ENCODE measurements at regions not wholly inside any gene's neighbourhood (a gene's known extent, or its start where the extent isn't known, plus 50 kb on each side); places are given as distances from the start of the nearest gene placed in this dataset.
A peak's percentile ranks its signal among the peaks of the same experiment; 100 is the strongest.

DNA sequence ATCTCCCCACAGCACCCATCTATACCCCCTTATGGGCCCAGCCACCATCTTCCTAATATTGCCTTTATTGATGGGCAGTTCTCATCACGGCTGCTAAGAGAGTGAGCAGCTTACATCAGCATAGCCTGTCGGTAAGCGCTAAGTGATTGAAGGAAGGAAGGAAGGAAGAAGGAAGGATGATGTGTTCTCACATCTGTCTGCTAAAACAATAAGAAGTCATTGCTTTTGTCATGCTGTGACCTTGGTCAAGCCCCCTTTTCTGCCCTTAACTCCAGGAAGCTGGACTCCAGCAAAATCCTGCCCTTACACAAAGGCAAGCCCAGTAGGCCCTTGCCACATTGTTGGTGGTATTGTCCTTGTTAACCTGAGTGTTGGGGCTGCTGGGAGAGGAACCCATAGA is 165.0 kb downstream of the ETS2 start:
- no TSS peak for BruUV-seq (replicated peaks)
- Histone ChIP-seq H3K79me2 (ENCODE audit: control insufficient read depth, insufficient read depth, low read length) (no peaks in the 10 kb centered on the region), H3K36me3 (ENCODE audit: control insufficient read depth in 2 of 2, insufficient read depth in 2 of 2, low read length in 1 of 2) (no peaks in the 10 kb centered on the region), H3K27me3 (replicated peaks in 1 of 2; ENCODE audit: control insufficient read depth in 2 of 2, insufficient read depth in 2 of 2, low read length in 1 of 2) (no peaks in the 10 kb centered on the region), H3K4me2 (ENCODE audit: control insufficient read depth, insufficient read depth) (no peak overlapping the region), H3K4me3 (no peak overlapping the region), H3K9ac (ENCODE audit: control insufficient read depth, insufficient read depth, low read length) (no peak overlapping the region), H3K27ac (ENCODE audit: control insufficient read depth, insufficient read depth) (no peak overlapping the region), H3K4me1 (ENCODE audit: control insufficient read depth, insufficient read depth, low read length) (no peaks in the 10 kb centered on the region), H2AFZ (ENCODE audit: control insufficient read depth, low read depth, low read length) (no peak overlapping the region), H3K9me3 (replicated peaks; ENCODE audit: control insufficient read depth, insufficient read depth, low read length) (no peaks in the 10 kb centered on the region), H4K20me1 (ENCODE audit: control insufficient read depth, insufficient read depth) (no peaks in the 10 kb centered on the region)
- TF ChIP-seq KLF5 (IDR thresholded peaks at IDR 0.05; ENCODE audit: partially characterized antibody), result no peak
- no peak for DNase-seq (ENCODE audit: low read depth, low spot score)
- ChIA-PET RAD21 (ENCODE audit: unreplicated experiment) (no interaction called here), CTCF (no interaction called here), POLR2A (no interaction called here), SMC1A (ENCODE audit: uncharacterized antibody, unreplicated experiment) (no interaction called here)
- FAIRE-seq, result no peak
- in situ Hi-C loops (cut with MboI), result no loop called here
- no peak for ATAC-seq
- intact Hi-C loops (cut with micrococcal nuclease; ENCODE audit: unreplicated experiment), result no loop called here
- 75% methylated on average over 3 of the region's 3 CpGs for WGBS (ENCODE audit: insufficient coverage, insufficient replicate concordance, low lambda C conversion rate, missing lambda C conversion rate)

DNA sequence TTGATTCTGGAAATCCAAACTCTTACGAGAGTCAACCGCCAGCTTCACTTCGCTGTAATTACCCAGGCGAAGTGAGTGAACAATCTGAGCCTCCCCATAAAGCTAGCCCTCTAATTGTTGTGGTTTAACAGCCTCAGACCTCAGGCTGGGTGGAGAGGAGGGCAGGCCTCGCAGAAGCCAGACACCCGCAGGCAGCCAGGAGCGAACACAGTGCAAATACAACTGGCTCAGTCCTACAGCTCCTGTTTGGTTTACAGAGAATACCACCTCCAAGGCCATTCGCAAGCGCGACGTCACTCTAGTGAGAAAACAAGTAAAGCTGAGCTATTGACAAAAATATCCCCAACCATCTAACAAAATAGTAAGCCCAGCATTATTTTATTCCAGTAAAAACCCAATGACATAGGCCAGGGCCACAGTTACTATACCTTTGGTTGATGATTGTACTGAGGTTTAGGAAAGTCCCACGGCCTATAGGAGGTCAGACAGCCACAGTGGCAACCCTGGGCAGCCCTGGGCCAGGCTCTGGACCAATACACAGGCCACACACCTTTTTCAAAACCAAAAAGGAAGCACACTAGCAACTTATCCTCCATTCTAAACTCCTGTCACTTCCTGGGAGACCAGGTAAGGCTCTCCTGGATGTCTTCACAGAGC is 163.3 kb downstream of the ETS2 start:
- in situ Hi-C loops (cut with MboI) (no loop called here), intact Hi-C loops (cut with micrococcal nuclease; ENCODE audit: unreplicated experiment) (no loop called here)
- H4K20me1 ChIP-seq (ENCODE audit: control insufficient read depth, insufficient read depth), result no peaks in the 10 kb centered on the region
- H3K4me1 ChIP-seq (ENCODE audit: control insufficient read depth, insufficient read depth, low read length), result no peaks in the 10 kb centered on the region
- no TSS peak for BruUV-seq (replicated peaks)
- H3K36me3 ChIP-seq (ENCODE audit: control insufficient read depth in 2 of 2, insufficient read depth in 2 of 2, low read length in 1 of 2), result no peaks in the 10 kb centered on the region
- no peak overlapping the region for H3K4me3 ChIP-seq
- ChIA-PET CTCF (no interaction called here), SMC1A (ENCODE audit: uncharacterized antibody, unreplicated experiment) (interaction anchor here (1.1 to 1.2 kb wide), 2 partner anchors 17 to 86 kb away, joined by 3 read pairs; no protein-coding TSS in a partner anchor), RAD21 (ENCODE audit: unreplicated experiment) (no interaction called here), POLR2A (no interaction called here)
- no peak overlapping the region for H3K27ac ChIP-seq (ENCODE audit: control insufficient read depth, insufficient read depth)
- H3K4me2 ChIP-seq (ENCODE audit: control insufficient read depth, insufficient read depth), result no peak overlapping the region
- no peaks in the 10 kb centered on the region for H3K27me3 ChIP-seq (replicated peaks in 1 of 2; ENCODE audit: control insufficient read depth in 2 of 2, insufficient read depth in 2 of 2, low read length in 1 of 2)
- 46% methylated on average over 12 of the region's 12 CpGs for WGBS (ENCODE audit: insufficient coverage, insufficient replicate concordance, low lambda C conversion rate, missing lambda C conversion rate)
- H3K79me2 ChIP-seq (ENCODE audit: control insufficient read depth, insufficient read depth, low read length), result no peaks in the 10 kb centered on the region
- DNase-seq (ENCODE audit: low read depth, low spot score), result no peak
- H3K9me3 ChIP-seq (replicated peaks; ENCODE audit: control insufficient read depth, insufficient read depth, low read length), result no peaks in the 10 kb centered on the region
- ATAC-seq, result peak; percentile 82
- no peak overlapping the region for H2AFZ ChIP-seq (ENCODE audit: control insufficient read depth, low read depth, low read length)
- no peak overlapping the region for H3K9ac ChIP-seq (ENCODE audit: control insufficient read depth, insufficient read depth, low read length)
- no peak for FAIRE-seq
- TF ChIP-seq RAD51 (IDR thresholded peaks at IDR 0.05) (no peak), CBX5 (IDR thresholded peaks at IDR 0.05; ENCODE audit: low read depth) (no peak), PKNOX1 (IDR thresholded peaks at IDR 0.05) (no peak), IKZF1 (conservative IDR thresholded peaks at IDR 0.05) (peak; percentile 21; the same call in 1 of the 2 replicates), MEF2B (IDR thresholded peaks at IDR 0.05; ENCODE audit: partially characterized antibody, poor library complexity, severe bottlenecking) (no peak), SIX5 (IDR thresholded peaks at IDR 0.05; ENCODE audit: low read depth, low read length, severe bottlenecking) (no peak), NR2F1 (conservative IDR thresholded peaks at IDR 0.05) (0 out of 2 replicates have a peak, but pooled peaks have one; percentile 8), MTA2 (IDR thresholded peaks at IDR 0.05; ENCODE audit: low read depth) (peak; percentile 27; the same call in 1 of the 2 replicates)
- TF ChIP-seq, protein P1, sequence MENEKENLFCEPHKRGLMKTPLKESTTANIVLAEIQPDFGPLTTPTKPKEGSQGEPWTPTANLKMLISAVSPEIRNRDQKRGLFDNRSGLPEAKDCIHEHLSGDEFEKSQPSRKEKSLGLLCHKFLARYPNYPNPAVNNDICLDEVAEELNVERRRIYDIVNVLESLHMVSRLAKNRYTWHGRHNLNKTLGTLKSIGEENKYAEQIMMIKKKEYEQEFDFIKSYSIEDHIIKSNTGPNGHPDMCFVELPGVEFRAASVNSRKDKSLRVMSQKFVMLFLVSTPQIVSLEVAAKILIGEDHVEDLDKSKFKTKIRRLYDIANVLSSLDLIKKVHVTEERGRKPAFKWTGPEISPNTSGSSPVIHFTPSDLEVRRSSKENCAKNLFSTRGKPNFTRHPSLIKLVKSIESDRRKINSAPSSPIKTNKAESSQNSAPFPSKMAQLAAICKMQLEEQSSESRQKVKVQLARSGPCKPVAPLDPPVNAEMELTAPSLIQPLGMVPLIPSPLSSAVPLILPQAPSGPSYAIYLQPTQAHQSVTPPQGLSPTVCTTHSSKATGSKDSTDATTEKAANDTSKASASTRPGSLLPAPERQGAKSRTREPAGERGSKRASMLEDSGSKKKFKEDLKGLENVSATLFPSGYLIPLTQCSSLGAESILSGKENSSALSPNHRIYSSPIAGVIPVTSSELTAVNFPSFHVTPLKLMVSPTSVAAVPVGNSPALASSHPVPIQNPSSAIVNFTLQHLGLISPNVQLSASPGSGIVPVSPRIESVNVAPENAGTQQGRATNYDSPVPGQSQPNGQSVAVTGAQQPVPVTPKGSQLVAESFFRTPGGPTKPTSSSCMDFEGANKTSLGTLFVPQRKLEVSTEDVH (IDR thresholded peaks at IDR 0.05; ENCODE audit: low read depth, partially characterized antibody), result no peak

Data from GM12878 (cell line).